ENCODE measurements at regions not wholly inside any gene's neighbourhood (a gene's known extent, or its start where the extent isn't known, plus 50 kb on each side); places are given as distances from the start of the nearest gene placed in this dataset.

- H3K9me3 ChIP-seq (ENCODE audit: control extremely low read depth in 1 of 3, control insufficient read depth in 2 of 3, insufficient read depth in 1 of 3, low read length in 2 of 3), result peaks cover 0 to 23% (median 0%) of the 10 kb centered on the region in 3 donors
- no peak for ATAC-seq (ENCODE audit: low read depth)
- H3K27me3 ChIP-seq (replicated peaks in 1 of 4; ENCODE audit: control extremely low read depth in 1 of 4, control insufficient read depth in 3 of 4, insufficient read depth in 4 of 4, low read length in 3 of 4), result no peaks in the 10 kb centered on the region
- 72% methylated on average over 10 of the region's 11 CpGs for WGBS (ENCODE audit: insufficient coverage)
- no peaks in the 10 kb centered on the region for H3K9me3 Mint-ChIP-seq (ENCODE audit: insufficient read depth)
- no peak overlapping the region for H3K27ac ChIP-seq (ENCODE audit: low read length in 2 of 2)
- intact Hi-C loops (cut with micrococcal nuclease), result no loop called here
- no peak for DNase-seq
- no peak overlapping the region for H2AFZ ChIP-seq (ENCODE audit: insufficient read depth, low read depth, low read length, poor library complexity, severe bottlenecking)
- TF ChIP-seq EZH2 (IDR thresholded peaks at IDR 0.05; ENCODE audit: borderline replicate concordance, insufficient read depth, low read depth, low read length, poor library complexity, severe bottlenecking) (no peak), CTCF (IDR thresholded peaks at IDR 0.05) (no peak)
- ChIA-PET CTCF (no interaction called here), POLR2A (no interaction called here)
- no peak overlapping the region for H3K4me3 ChIP-seq (ENCODE audit: control extremely low read depth in 1 of 5, extremely low read depth in 1 of 5, insufficient read depth in 1 of 5, low read depth in 2 of 5, low read length in 4 of 5)
- H3K27ac Mint-ChIP-seq, result no peak overlapping the region
- H3K27me3 Mint-ChIP-seq, result peaks cover 3% of the 10 kb centered on the region
- no peaks in the 10 kb centered on the region for H3K36me3 ChIP-seq (replicated peaks in 1 of 2; ENCODE audit: control extremely low read depth in 1 of 2, control insufficient read depth in 1 of 2, extremely low read depth in 1 of 2, insufficient read depth in 2 of 2, low read length in 1 of 2)
- no peaks in the 10 kb centered on the region for H3K4me1 ChIP-seq (ENCODE audit: control insufficient read depth in 2 of 2, insufficient read depth in 2 of 2, low read length in 2 of 2)
- no peaks in the 10 kb centered on the region for H4K20me1 ChIP-seq (ENCODE audit: control insufficient read depth, insufficient read depth, low read length, poor library complexity, severe bottlenecking)
- H3K4me3 Mint-ChIP-seq, result no peak overlapping the region
- H3K79me2 ChIP-seq (ENCODE audit: control insufficient read depth, insufficient read depth, low read length), result no peaks in the 10 kb centered on the region
- H3K9ac ChIP-seq (ENCODE audit: low read length), result no peak overlapping the region
- no peaks in the 10 kb centered on the region for H3K4me1 Mint-ChIP-seq
- no peak overlapping the region for H3K4me2 ChIP-seq (replicated peaks; ENCODE audit: low read depth, low read length, poor library complexity, severe bottlenecking)
Measured at GRCh38 chr19:29405728-29405995, 120.1 kb upstream of the VSTM2B start.

GRCh38 chr19:29409076-29409862 lies 116.5 kb upstream of the VSTM2B start:
- TF ChIP-seq CTCF (IDR thresholded peaks at IDR 0.05), result no peak
- TF ChIP-seq EZH2 (IDR thresholded peaks at IDR 0.05; ENCODE audit: borderline replicate concordance, insufficient read depth, low read depth, low read length, poor library complexity, severe bottlenecking), result no peak
- POLR2A ChIA-PET, result no interaction called here

More at GRCh38 chr19:29409076-29409862, 116.5 kb upstream of the VSTM2B start:
- no peak overlapping the region for H3K9ac ChIP-seq (ENCODE audit: low read length)
- H3K4me3 Mint-ChIP-seq, result no peak overlapping the region
- H3K9me3 ChIP-seq (ENCODE audit: control extremely low read depth in 1 of 3, control insufficient read depth in 2 of 3, insufficient read depth in 1 of 3, low read length in 2 of 3), result peaks cover 0 to 19% (median 0%) of the 10 kb centered on the region in 3 donors
- H2AFZ ChIP-seq (ENCODE audit: insufficient read depth, low read depth, low read length, poor library complexity, severe bottlenecking), result no peak overlapping the region
- H3K4me1 Mint-ChIP-seq, result no peaks in the 10 kb centered on the region
- H3K27ac Mint-ChIP-seq, result no peak overlapping the region
- no peaks in the 10 kb centered on the region for H3K36me3 ChIP-seq (replicated peaks in 1 of 2; ENCODE audit: control extremely low read depth in 1 of 2, control insufficient read depth in 1 of 2, extremely low read depth in 1 of 2, insufficient read depth in 2 of 2, low read length in 1 of 2)
- H3K27me3 Mint-ChIP-seq, result peaks cover 3% of the 10 kb centered on the region
- no peak for DNase-seq
- 83% methylated on average over 13 of the region's 14 CpGs for WGBS (ENCODE audit: insufficient coverage)
- intact Hi-C loops (cut with micrococcal nuclease), result no loop called here
- no peaks in the 10 kb centered on the region for H3K79me2 ChIP-seq (ENCODE audit: control insufficient read depth, insufficient read depth, low read length)
- H3K27me3 ChIP-seq (replicated peaks in 1 of 4; ENCODE audit: control extremely low read depth in 1 of 4, control insufficient read depth in 3 of 4, insufficient read depth in 4 of 4, low read length in 3 of 4), result no peaks in the 10 kb centered on the region
- CTCF ChIA-PET, result no interaction called here
- no peak overlapping the region for H3K27ac ChIP-seq (ENCODE audit: low read length in 2 of 2)
- H4K20me1 ChIP-seq (ENCODE audit: control insufficient read depth, insufficient read depth, low read length, poor library complexity, severe bottlenecking), result no peaks in the 10 kb centered on the region
- ATAC-seq (ENCODE audit: low read depth), result no peak
- H3K4me2 ChIP-seq (replicated peaks; ENCODE audit: low read depth, low read length, poor library complexity, severe bottlenecking), result no peak overlapping the region
- no peak overlapping the region for H3K4me3 ChIP-seq (ENCODE audit: control extremely low read depth in 1 of 5, extremely low read depth in 1 of 5, insufficient read depth in 1 of 5, low read depth in 2 of 5, low read length in 4 of 5)
- H3K4me1 ChIP-seq (ENCODE audit: control insufficient read depth in 2 of 2, insufficient read depth in 2 of 2, low read length in 2 of 2), result no peaks in the 10 kb centered on the region
- no peaks in the 10 kb centered on the region for H3K9me3 Mint-ChIP-seq (ENCODE audit: insufficient read depth)
